Endodermal cell (in vitro differentiated cells): ENCODE measurements at regions not wholly inside any gene's neighbourhood (a gene's known extent, or its start where the extent isn't known, plus 50 kb on each side); places are given as distances from the start of the nearest gene placed in this dataset.

Experiments
- DNase-seq: peaks from one replicate; pipeline ENCODE4 v3.0.0-alpha.2; 2017
- H3K27ac ChIP-seq: 2 replicates; pipeline ENCODE4 v1.5.1; 2013; ENCODE audit warnings: mild to moderate bottlenecking, low read depth, low read length, moderate library complexity
- H3K27me3 ChIP-seq: 2 replicates; pipeline ENCODE4 v1.6.1; 2013; ENCODE audit warnings: mild to moderate bottlenecking, low read length, moderate library complexity; ENCODE audit not compliant: insufficient read depth, control insufficient read depth, poor library complexity, severe bottlenecking
- H3K36me3 ChIP-seq: 2 replicates; pipeline ENCODE4 v1.7.0; 2013; ENCODE audit warnings: mild to moderate bottlenecking, low read length, moderate library complexity; ENCODE audit not compliant: control insufficient read depth, insufficient read depth
- H3K4me1 ChIP-seq: one replicate; pipeline ENCODE4 v1.7.0; 2013; ENCODE audit warnings: low read length; ENCODE audit not compliant: control insufficient read depth, insufficient read depth
- H3K4me3 ChIP-seq: 2 replicates; pipeline ENCODE4 v1.5.1; 2013; ENCODE audit warnings: mild to moderate bottlenecking, low read length, moderate library complexity
- H3K9ac ChIP-seq: 2 replicates; pipeline ENCODE4 v1.6.1; 2013; ENCODE audit warnings: mild to moderate bottlenecking, low read length, moderate library complexity; ENCODE audit not compliant: poor library complexity, severe bottlenecking; ENCODE audit errors: extremely low read depth
- H3K9me3 ChIP-seq: 2 replicates; pipeline ENCODE4 v1.6.1; 2013; ENCODE audit warnings: mild to moderate bottlenecking, low read length, moderate library complexity; ENCODE audit not compliant: control insufficient read depth
- H3K27ac Mint-ChIP-seq: 2 replicates; pipeline ENCODE4 v1.8.0; 2020; ENCODE audit warnings: mixed read lengths
- H3K27me3 Mint-ChIP-seq: 2 replicates; pipeline ENCODE4 v1.8.0; 2021; ENCODE audit warnings: mild to moderate bottlenecking, mixed read lengths; ENCODE audit not compliant: insufficient read depth
- H3K36me3 Mint-ChIP-seq: 2 replicates; pipeline ENCODE4 v1.8.0; 2020; ENCODE audit warnings: low read depth, mixed read lengths
- H3K4me1 Mint-ChIP-seq: 2 replicates; pipeline ENCODE4 v1.8.0; 2020; ENCODE audit warnings: mixed read lengths
- H3K4me3 Mint-ChIP-seq: 2 replicates; pipeline ENCODE4 v1.8.0; 2020; ENCODE audit warnings: mild to moderate bottlenecking, moderate library complexity, mixed read lengths
- H3K9me3 Mint-ChIP-seq: 2 replicates; pipeline ENCODE4 v1.8.0; 2020; ENCODE audit warnings: mild to moderate bottlenecking, mixed read lengths
- CTCF ChIP-seq: fragments of 200-600 bp; sonication (generic); conservative IDR thresholded peaks from 2 replicates; pipeline ENCODE4 v1.5.0; 2021; ENCODE audit warnings: antibody characterized with exemption, mild to moderate bottlenecking
- WGBS, 2 experiments: methylation state at CpG; one replicate each; pipeline versions ENCODE4 v1.1.5 to v1.1.7; 2013; ENCODE audit warnings: missing lambda C conversion rate in 2 of 2, mixed read lengths in 1 of 2; ENCODE audit not compliant: insufficient coverage in 1 of 2, insufficient read length in 1 of 2; 5-methylcytosine and 5-hydroxymethylcytosine counted together

DNA sequence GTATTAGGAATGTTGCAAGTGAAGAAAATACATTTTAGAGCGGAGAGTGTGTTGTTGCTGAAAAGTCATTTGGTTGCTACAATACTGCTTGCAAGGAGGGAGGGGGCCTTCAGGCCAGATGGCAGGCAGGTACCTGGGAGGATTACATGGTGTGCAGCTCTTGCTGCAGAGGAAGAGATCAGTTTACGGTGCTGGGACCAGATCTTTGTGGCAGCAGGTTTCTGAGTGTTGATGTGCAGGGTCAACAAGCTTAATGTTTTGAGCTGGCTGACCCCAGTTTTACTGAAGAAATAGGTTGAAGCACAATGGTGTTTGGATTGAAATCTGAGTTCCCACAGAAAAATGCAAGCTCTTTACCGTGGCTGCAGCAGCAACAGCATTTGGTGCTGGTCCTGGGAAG, 96.4 kb upstream of the DDIT4L start:
- no peak overlapping the region for H3K9ac ChIP-seq
- H3K4me1 ChIP-seq: peaks cover 18% of the 10 kb centered on the region
- no peak overlapping the region for H3K4me3 ChIP-seq
- no peaks in the 10 kb centered on the region for H3K9me3 Mint-ChIP-seq
- no peaks in the 10 kb centered on the region for H3K36me3 ChIP-seq
- 80 to 91% methylated on average over 2 to 3 of the region's 3 CpGs for WGBS, 2 experiments
- no peak overlapping the region for H3K27ac ChIP-seq
- peak; percentile 60 for DNase-seq
- H3K27ac Mint-ChIP-seq: no peak overlapping the region
- peaks cover 2% of the 10 kb centered on the region for H3K27me3 Mint-ChIP-seq
- no peak for TF ChIP-seq CTCF
- no peak overlapping the region for H3K4me3 Mint-ChIP-seq
- peaks cover 37% of the 10 kb centered on the region for H3K4me1 Mint-ChIP-seq
- peaks cover 2% of the 10 kb centered on the region for H3K9me3 ChIP-seq
- H3K27me3 ChIP-seq: no peaks in the 10 kb centered on the region
- no peaks in the 10 kb centered on the region for H3K36me3 Mint-ChIP-seq

DNA sequence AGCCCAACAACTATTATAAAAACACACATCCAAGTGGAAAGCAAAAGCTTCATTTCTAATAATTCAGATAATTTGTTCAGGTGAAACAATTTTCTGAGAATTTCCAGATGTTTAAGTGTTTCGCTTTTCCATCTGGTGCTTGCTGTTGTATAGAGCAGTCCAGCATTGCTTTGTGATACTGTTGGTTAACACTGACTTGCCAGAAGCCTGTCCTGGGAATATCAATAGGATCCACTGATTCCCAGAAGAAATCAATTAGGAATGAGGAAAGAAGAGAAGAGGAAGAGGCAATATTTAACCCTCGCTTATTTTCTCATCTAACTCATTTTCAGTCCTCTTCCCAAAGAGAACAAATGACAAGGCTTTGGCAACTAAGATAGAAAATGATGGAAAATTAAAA, 94.9 kb upstream of the DDIT4L start:
- no peak overlapping the region for H3K4me3 Mint-ChIP-seq
- Histone ChIP-seq H3K9ac (no peak overlapping the region), H3K4me1 (peaks cover 13% of the 10 kb centered on the region), H3K27ac (no peak overlapping the region), H3K27me3 (no peaks in the 10 kb centered on the region), H3K9me3 (no peaks in the 10 kb centered on the region), H3K4me3 (no peak overlapping the region), H3K36me3 (no peaks in the 10 kb centered on the region)
- no peaks in the 10 kb centered on the region for H3K9me3 Mint-ChIP-seq
- H3K36me3 Mint-ChIP-seq: no peaks in the 10 kb centered on the region
- WGBS, 2 experiments: 96% methylated on average over 1 of the region's 2 CpGs; no CpG with 5 or more reads in 1 of the 2 experiments
- H3K4me1 Mint-ChIP-seq: peaks cover 34% of the 10 kb centered on the region
- H3K27me3 Mint-ChIP-seq: peaks cover 2% of the 10 kb centered on the region
- TF ChIP-seq CTCF: no peak
- H3K27ac Mint-ChIP-seq: no peak overlapping the region
- no peak for DNase-seq

GRCh38 chr4:100284129-100284880, 94.0 kb upstream of the DDIT4L start:
- Mint-ChIP-seq H3K4me1 (peaks cover 30% of the 10 kb centered on the region), H3K27ac (no peak overlapping the region), H3K27me3 (no peaks in the 10 kb centered on the region), H3K4me3 (no peak overlapping the region), H3K9me3 (no peaks in the 10 kb centered on the region), H3K36me3 (no peaks in the 10 kb centered on the region)
- no peak for DNase-seq
- Histone ChIP-seq H3K9me3 (no peaks in the 10 kb centered on the region), H3K27me3 (no peaks in the 10 kb centered on the region), H3K27ac (no peak overlapping the region), H3K4me3 (no peak overlapping the region), H3K36me3 (no peaks in the 10 kb centered on the region), H3K9ac (no peak overlapping the region), H3K4me1 (peaks cover 13% of the 10 kb centered on the region)
- WGBS, 2 experiments: 85 to 93% methylated on average over 3 to 10 of the region's 10 CpGs
- no peak for TF ChIP-seq CTCF
